ENCODE measurements at regions not wholly inside any gene's neighbourhood (a gene's known extent, or its start where the extent isn't known, plus 50 kb on each side); places are given as distances from the start of the nearest gene placed in this dataset.

- ATAC-seq = no peak
- BruUV-seq (replicated peaks) = no TSS peak
These were observed 234.3 kb downstream of the DACT1 start for GRCh38 chr14:58872061-58872460.

More at GRCh38 chr14:58872061-58872460, 234.3 kb downstream of the DACT1 start:
- Histone ChIP-seq H3K9ac (ENCODE audit: low read length) (no peak overlapping the region), H3K4me2 (ENCODE audit: low read length) (no peak overlapping the region), H3K27me3 (ENCODE audit: insufficient read depth, low read length) (no peaks in the 10 kb centered on the region), H3K79me2 (ENCODE audit: insufficient read depth, low read length) (no peaks in the 10 kb centered on the region), H3K9me3 (ENCODE audit: control insufficient read depth in 1 of 2, insufficient read depth in 1 of 2, low read depth in 1 of 2, low read length in 2 of 2) (no peaks in the 10 kb centered on the region), H3K36me3 (ENCODE audit: control insufficient read depth in 1 of 2, insufficient read depth in 2 of 2, low read length in 2 of 2) (no peaks in the 10 kb centered on the region), H3K4me3 (replicated peaks in 1 of 2; ENCODE audit: low read depth in 1 of 2, low read length in 2 of 2) (no peak overlapping the region), H3K4me1 (ENCODE audit: control insufficient read depth in 1 of 2, insufficient read depth in 2 of 2, low read length in 2 of 2) (no peaks in the 10 kb centered on the region), H3K27ac (ENCODE audit: low read depth, low read length) (no peak overlapping the region), H3K9me2 (ENCODE audit: insufficient read depth) (no peaks in the 10 kb centered on the region), H4K20me1 (ENCODE audit: insufficient read depth) (no peaks in the 10 kb centered on the region), H2AFZ (ENCODE audit: low read depth, low read length, poor library complexity, severe bottlenecking) (no peak overlapping the region)
- RAD21 ChIA-PET (ENCODE audit: low non-redundant PET in 1 of 2, low total read pairs in 2 of 2, uncharacterized antibody in 2 of 2, unreplicated experiment in 2 of 2) = no interaction called here
- no peak for TF ChIP-seq ATF3 (IDR thresholded peaks at IDR 0.05)
- TF ChIP-seq EZH2phosphoT487 (IDR thresholded peaks at IDR 0.05; ENCODE audit: borderline replicate concordance) = no peak
- TF ChIP-seq TCF7L2 (IDR thresholded peaks at IDR 0.05; ENCODE audit: borderline replicate concordance, extremely low read depth, insufficient read depth, insufficient read length) = no peak
- no peak for TF ChIP-seq CTCF (IDR thresholded peaks at IDR 0.05 in 2 of 3, conservative IDR thresholded peaks at IDR 0.05 in 1 of 3; ENCODE audit: borderline replicate concordance in 1 of 3, insufficient read depth in 1 of 3, low read depth in 2 of 3, low read length in 2 of 3)
- CTCF ChIA-PET = no interaction called here
- POLR2A ChIA-PET = no interaction called here
- DNase-seq (ENCODE audit: low read depth, low spot score) = no peak
- intact Hi-C loops (cut with micrococcal nuclease) = no loop called here
